Suprapubic skin (tissue), 4 donors: ENCODE measurements at regions not wholly inside any gene's neighbourhood (a gene's known extent, or its start where the extent isn't known, plus 50 kb on each side); places are given as distances from the start of the nearest gene placed in this dataset.

Experiments
- EP300 ChIP-seq: sonication (generic); formaldehyde crosslinking; IDR thresholded peaks from one replicate; pipeline ENCODE4 v1.6.1; 2017; ENCODE audit warnings: antibody characterized with exemption
- POLR2A ChIP-seq, 2 donors: fragments of 450-650 bp; IDR thresholded peaks; one replicate each; pipeline ENCODE4 v1.6.1; 2017; ENCODE audit warnings: antibody characterized with exemption in 2 of 2, mild to moderate bottlenecking in 2 of 2, moderate library complexity in 2 of 2
- POLR2AphosphoS5 ChIP-seq, 3 donors: sonication (generic); formaldehyde crosslinking; IDR thresholded peaks; one replicate each; pipeline ENCODE4 v1.6.1; 2017; ENCODE audit warnings: antibody characterized with exemption in 3 of 3
- TF ChIP-seq, protein P1 (sequence below), 2 donors: fragments of 200-600 bp in 1 of 2; fragments of 450-650 bp in 1 of 2; sonication (generic) in 1 of 2; IDR thresholded peaks; one replicate each; pipeline ENCODE4 v1.5.1; 2016 to 2019; ENCODE audit warnings: antibody characterized with exemption in 2 of 2, mild to moderate bottlenecking in 1 of 2, moderate library complexity in 1 of 2

DNA sequence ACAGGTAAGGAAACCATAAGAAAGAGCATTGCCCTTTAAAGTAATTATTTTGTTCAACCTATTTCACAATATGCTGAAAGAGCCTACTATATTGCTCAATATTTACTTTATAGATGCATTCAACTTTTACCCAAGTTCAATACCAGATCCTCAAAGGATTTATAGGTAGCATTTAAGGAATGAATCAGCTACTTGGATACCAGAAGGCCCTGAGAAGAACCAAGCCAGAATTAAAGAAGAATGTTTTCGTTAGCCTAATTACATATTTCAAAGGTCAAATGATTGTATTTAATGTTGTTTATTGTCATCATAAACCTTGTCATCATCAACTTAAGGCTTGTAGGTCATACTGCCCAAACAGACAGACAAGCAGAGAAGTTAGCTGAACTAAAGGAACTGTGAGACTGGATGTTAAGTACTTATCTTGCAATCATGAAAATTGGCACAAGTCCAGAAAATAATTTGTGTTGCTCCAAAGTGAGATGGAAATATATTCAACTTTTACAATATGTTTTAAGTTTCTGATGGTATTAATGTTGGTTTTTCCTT lies 636.7 kb downstream of the RFPL4B start:
- TF ChIP-seq, protein P1, sequence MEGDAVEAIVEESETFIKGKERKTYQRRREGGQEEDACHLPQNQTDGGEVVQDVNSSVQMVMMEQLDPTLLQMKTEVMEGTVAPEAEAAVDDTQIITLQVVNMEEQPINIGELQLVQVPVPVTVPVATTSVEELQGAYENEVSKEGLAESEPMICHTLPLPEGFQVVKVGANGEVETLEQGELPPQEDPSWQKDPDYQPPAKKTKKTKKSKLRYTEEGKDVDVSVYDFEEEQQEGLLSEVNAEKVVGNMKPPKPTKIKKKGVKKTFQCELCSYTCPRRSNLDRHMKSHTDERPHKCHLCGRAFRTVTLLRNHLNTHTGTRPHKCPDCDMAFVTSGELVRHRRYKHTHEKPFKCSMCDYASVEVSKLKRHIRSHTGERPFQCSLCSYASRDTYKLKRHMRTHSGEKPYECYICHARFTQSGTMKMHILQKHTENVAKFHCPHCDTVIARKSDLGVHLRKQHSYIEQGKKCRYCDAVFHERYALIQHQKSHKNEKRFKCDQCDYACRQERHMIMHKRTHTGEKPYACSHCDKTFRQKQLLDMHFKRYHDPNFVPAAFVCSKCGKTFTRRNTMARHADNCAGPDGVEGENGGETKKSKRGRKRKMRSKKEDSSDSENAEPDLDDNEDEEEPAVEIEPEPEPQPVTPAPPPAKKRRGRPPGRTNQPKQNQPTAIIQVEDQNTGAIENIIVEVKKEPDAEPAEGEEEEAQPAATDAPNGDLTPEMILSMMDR (IDR thresholded peaks at IDR 0.05), result no peak
- TF ChIP-seq POLR2AphosphoS5 (IDR thresholded peaks at IDR 0.05), result no peak
- no peak for TF ChIP-seq POLR2A (IDR thresholded peaks at IDR 0.05)
- TF ChIP-seq EP300, result no peak
